Keratinocyte (primary cell): ENCODE measurements at regions not wholly inside any gene's neighbourhood (a gene's known extent, or its start where the extent isn't known, plus 50 kb on each side); places are given as distances from the start of the nearest gene placed in this dataset.

Source experiments
- DNase-seq: peaks from one replicate; pipeline ENCODE4 v3.0.0-alpha.2; 2011; ENCODE audit warnings: low read depth, missing footprints, low spot score
- FAIRE-seq: peaks from 2 replicates; lab custom pipeline; 2011; peaks lifted over from hg19 to GRCh38; lab: Jason Lieb, UNC
- H2AFZ ChIP-seq: 2 replicates; pipeline ENCODE4 v1.6.0; 2012; ENCODE audit warnings: low read length, control low read depth, inconsistent platforms; ENCODE audit not compliant: control insufficient read depth
- H3K27ac ChIP-seq: 2 replicates; pipeline ENCODE4 v1.5.1; 2011; ENCODE audit warnings: low read length; ENCODE audit not compliant: control insufficient read depth, insufficient read depth
- H3K27me3 ChIP-seq: 3 replicates; pipeline ENCODE4 v1.6.0; 2011; ENCODE audit warnings: low read length; ENCODE audit not compliant: control insufficient read depth, insufficient read depth; ENCODE audit errors: extremely low read depth
- H3K36me3 ChIP-seq, 2 experiments: 2 replicates in 1 of 2; 3 replicates in 1 of 2; pipeline ENCODE4 v1.5.1; 2011; ENCODE audit warnings: low read length in 2 of 2, mild to moderate bottlenecking in 1 of 2; ENCODE audit not compliant: control insufficient read depth in 2 of 2, insufficient read depth in 2 of 2; ENCODE audit errors: extremely low read depth in 1 of 2
- H3K4me1 ChIP-seq: 3 replicates; pipeline ENCODE4 v1.5.1; 2011; ENCODE audit warnings: low read length; ENCODE audit not compliant: control insufficient read depth, insufficient read depth; ENCODE audit errors: extremely low read depth
- H3K4me2 ChIP-seq: 3 replicates; pipeline ENCODE4 v1.6.0; 2011; ENCODE audit warnings: low read depth, low read length; ENCODE audit not compliant: control insufficient read depth, insufficient read depth; ENCODE audit errors: extremely low read depth
- H3K4me3 ChIP-seq, 3 experiments: fragments of 200-600 bp in 1 of 3; sonication (generic) in 1 of 3; 2 replicates in 2 of 3; 3 replicates in 1 of 3; pipeline ENCODE4 v1.5.1; 2011 to 2016; ENCODE audit warnings: low read length in 3 of 3, mild to moderate bottlenecking in 3 of 3, control low read depth in 2 of 3, inconsistent platforms in 1 of 3, low read depth in 1 of 3, mixed read lengths in 1 of 3, mixed run types in 1 of 3, moderate library complexity in 1 of 3; ENCODE audit not compliant: control insufficient read depth in 2 of 3, insufficient read depth in 2 of 3; ENCODE audit errors: extremely low read depth in 1 of 3
- H3K79me2 ChIP-seq: 2 replicates; pipeline ENCODE4 v1.6.0; 2012; ENCODE audit warnings: low read length; ENCODE audit not compliant: control insufficient read depth, insufficient read depth
- H3K9ac ChIP-seq: 3 replicates; pipeline ENCODE4 v1.6.0; 2011; ENCODE audit warnings: low read length; ENCODE audit not compliant: control insufficient read depth, insufficient read depth; ENCODE audit errors: extremely low read depth
- H3K9me1 ChIP-seq: 3 replicates; pipeline ENCODE4 v1.6.0; 2011; ENCODE audit warnings: low read length; ENCODE audit not compliant: control insufficient read depth, insufficient read depth; ENCODE audit errors: extremely low read depth
- H3K9me3 ChIP-seq: 2 replicates; pipeline ENCODE4 v1.5.1; 2012; ENCODE audit warnings: low read depth, low read length; ENCODE audit not compliant: control insufficient read depth
- H4K20me1 ChIP-seq: 3 replicates; pipeline ENCODE4 v1.6.0; 2011; ENCODE audit warnings: low read length; ENCODE audit not compliant: control insufficient read depth, insufficient read depth; ENCODE audit errors: extremely low read depth
- CTCF ChIP-seq, 3 experiments: IDR thresholded peaks in 1 of 3; conservative IDR thresholded peaks in 1 of 3; optimal IDR thresholded peaks in 1 of 3; 2 replicates in 2 of 3; 3 replicates in 1 of 3; pipeline versions ENCODE3 to v1.5.1; 2011; ENCODE audit warnings: low read length in 3 of 3, mild to moderate bottlenecking in 3 of 3, moderate library complexity in 2 of 3, control low read depth in 1 of 3, inconsistent platforms in 1 of 3; ENCODE audit not compliant: insufficient read depth in 2 of 3; ENCODE audit errors: extremely low read depth in 1 of 3
- EZH2 ChIP-seq: IDR thresholded peaks from one replicate; pipeline ENCODE4 v1.6.1; 2012; ENCODE audit warnings: inconsistent platforms, mild to moderate bottlenecking, low read length, moderate library complexity
- dilution Hi-C: fragments of 300-500 bp; cut with MboI; formaldehyde crosslinking; loops from one replicate; pipeline ENCODE4 v1.7.0; 2020; ENCODE audit warnings: low sequenced_read_pairs; ENCODE audit not compliant: extremely low pct_ligation_motif_present

GRCh38 chr12:74722709-74723108 is 185.1 kb downstream of the ATXN7L3B start:
- Histone ChIP-seq H3K27me3 (no peaks in the 10 kb centered on the region), H3K9me1 (no peaks in the 10 kb centered on the region), H2AFZ (no peak overlapping the region), H3K27ac (no peak overlapping the region), H3K9me3 (no peaks in the 10 kb centered on the region), H3K4me3 (no peak overlapping the region), H4K20me1 (no peaks in the 10 kb centered on the region), H3K9ac (no peak overlapping the region), H3K4me2 (no peak overlapping the region), H3K79me2 (no peaks in the 10 kb centered on the region), H3K36me3 (no peaks in the 10 kb centered on the region), H3K4me1 (no peaks in the 10 kb centered on the region)
- dilution Hi-C loops: no loop called here
- DNase-seq (no peak), FAIRE-seq (no peak)
- TF ChIP-seq EZH2 (no peak), CTCF (optimal IDR thresholded peaks at IDR 0.05 in 1 of 3, IDR thresholded peaks at IDR 0.05 in 1 of 3, conservative IDR thresholded peaks at IDR 0.05 in 1 of 3; ENCODE audit: extremely low read depth in 1 of 3, insufficient read depth in 2 of 3, low read length in 3 of 3) (no peak)

- no peak overlapping the region for H3K4me2 ChIP-seq
- no peaks in the 10 kb centered on the region for H3K36me3 ChIP-seq
- H3K4me3 ChIP-seq: no peak overlapping the region
- H3K27ac ChIP-seq: no peak overlapping the region
- no peak for FAIRE-seq
- no peak overlapping the region for H3K9ac ChIP-seq
- no peak for DNase-seq
- H3K9me1 ChIP-seq: no peaks in the 10 kb centered on the region
- H3K27me3 ChIP-seq: no peaks in the 10 kb centered on the region
- no peaks in the 10 kb centered on the region for H3K4me1 ChIP-seq
- H3K79me2 ChIP-seq: no peaks in the 10 kb centered on the region
- H3K9me3 ChIP-seq: no peaks in the 10 kb centered on the region
- dilution Hi-C loops: no loop called here
- no peak for TF ChIP-seq EZH2
- no peaks in the 10 kb centered on the region for H4K20me1 ChIP-seq
- no peak overlapping the region for H2AFZ ChIP-seq
These were observed 187.5 kb downstream of the ATXN7L3B start for GRCh38 chr12:74725154-74725553.

- FAIRE-seq (no peak), DNase-seq (no peak)
- Histone ChIP-seq H3K36me3 (no peaks in the 10 kb centered on the region), H3K4me2 (no peak overlapping the region), H3K4me1 (no peaks in the 10 kb centered on the region), H3K27ac (no peak overlapping the region), H4K20me1 (no peaks in the 10 kb centered on the region), H3K9me3 (no peaks in the 10 kb centered on the region), H3K9me1 (no peaks in the 10 kb centered on the region), H3K27me3 (no peaks in the 10 kb centered on the region), H3K9ac (no peak overlapping the region), H3K79me2 (no peaks in the 10 kb centered on the region), H2AFZ (no peak overlapping the region), H3K4me3 (no peak overlapping the region)
- dilution Hi-C loops: no loop called here
- TF ChIP-seq EZH2: no peak
- TF ChIP-seq CTCF (optimal IDR thresholded peaks at IDR 0.05 in 1 of 3, IDR thresholded peaks at IDR 0.05 in 1 of 3, conservative IDR thresholded peaks at IDR 0.05 in 1 of 3; ENCODE audit: extremely low read depth in 1 of 3, insufficient read depth in 2 of 3, low read length in 3 of 3): no peak
These were observed 190.4 kb downstream of the ATXN7L3B start for GRCh38 chr12:74728006-74728405.
